ENCODE measurements at regions not wholly inside any gene's neighbourhood (a gene's known extent, or its start where the extent isn't known, plus 50 kb on each side); places are given as distances from the start of the nearest gene placed in this dataset.

- TF ChIP-seq CTCF (IDR thresholded peaks at IDR 0.05) = no peak
- no peak for TF ChIP-seq ZFX (IDR thresholded peaks at IDR 0.05; ENCODE audit: borderline replicate concordance)
These were observed 560.0 kb downstream of the ADCYAP1 start for GRCh38 chr18:1464444-1465217.

All from 22Rv1 (cell line).